Endothelial cell of umbilical vein (primary cell): ENCODE measurements at regions not wholly inside any gene's neighbourhood (a gene's known extent, or its start where the extent isn't known, plus 50 kb on each side); places are given as distances from the start of the nearest gene placed in this dataset.

ENCODE experiments used
- EZH2 ChIP-seq: IDR thresholded peaks from 2 replicates; pipeline ENCODE4 v1.6.1; 2012; ENCODE audit warnings: borderline replicate concordance, low read depth, mild to moderate bottlenecking, moderate library complexity, low read length, inconsistent platforms; ENCODE audit not compliant: severe bottlenecking
- FOS ChIP-seq: IDR thresholded peaks from 2 replicates; pipeline ENCODE4 v1.6.1; 2011; ENCODE audit warnings: mild to moderate bottlenecking, low read length, moderate library complexity, borderline replicate concordance; ENCODE audit not compliant: insufficient read depth
- GATA2 ChIP-seq: IDR thresholded peaks from 2 replicates; pipeline ENCODE4 v1.7.0; 2011; ENCODE audit warnings: low read depth, mild to moderate bottlenecking, moderate library complexity, mixed read lengths, low read length; ENCODE audit not compliant: insufficient read length, insufficient read depth
- JUN ChIP-seq: IDR thresholded peaks from 2 replicates; pipeline ENCODE4 v1.6.1; 2011; ENCODE audit warnings: borderline replicate concordance, low read depth; ENCODE audit not compliant: insufficient read length, insufficient read depth
- MYC ChIP-seq: IDR thresholded peaks from one replicate; pipeline ENCODE4 v1.6.1; 2011; ENCODE audit warnings: mild to moderate bottlenecking, low read depth, low read length
- POLR2A ChIP-seq: IDR thresholded peaks from 2 replicates; pipeline ENCODE4 v1.6.1; 2012; ENCODE audit warnings: low read depth, mild to moderate bottlenecking, control low read depth, low read length
- POLR2AphosphoS5 ChIP-seq: IDR thresholded peaks from 2 replicates; pipeline ENCODE4 v1.6.1; 2012; ENCODE audit warnings: low read depth, mild to moderate bottlenecking, control low read depth, low read length, moderate library complexity; ENCODE audit not compliant: insufficient read depth
- TF ChIP-seq, protein P1 (sequence below), 2 donors: IDR thresholded peaks; 1 replicate in 1 of 2; 2 replicates in 1 of 2; pipeline ENCODE4 v1.5.1; 2011; ENCODE audit warnings: low read length in 2 of 2, mild to moderate bottlenecking in 2 of 2, moderate library complexity in 2 of 2, control low read depth in 1 of 2, inconsistent platforms in 1 of 2, low read depth in 1 of 2; ENCODE audit not compliant: insufficient read depth in 1 of 2; ENCODE audit errors: extremely low read depth in 1 of 2
- TF ChIP-seq, protein P2 (sequence below): IDR thresholded peaks from 2 replicates; pipeline ENCODE4 v1.6.1; 2011; ENCODE audit not compliant: insufficient read depth, insufficient read length

DNA sequence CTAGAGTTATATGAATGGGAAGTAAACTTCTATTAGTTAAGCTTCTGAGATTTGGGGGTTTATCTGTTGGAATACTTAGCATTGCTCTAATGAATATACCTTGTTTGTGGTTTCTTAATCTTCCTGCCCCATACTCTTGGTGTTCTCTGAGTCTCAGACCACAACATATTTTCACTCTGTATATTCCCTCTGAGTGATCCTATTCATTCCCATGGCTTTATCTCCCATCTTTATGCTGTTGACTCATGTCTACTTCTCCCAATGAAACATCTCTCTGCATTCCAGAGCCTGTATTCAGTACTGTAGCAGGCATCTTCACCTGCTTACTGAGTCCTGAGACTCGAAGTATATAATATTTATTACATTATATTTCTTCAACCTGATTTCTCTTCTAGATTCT is 283.7 kb upstream of the MAP3K7 start:
- TF ChIP-seq POLR2A: no peak
- TF ChIP-seq, protein P1, sequence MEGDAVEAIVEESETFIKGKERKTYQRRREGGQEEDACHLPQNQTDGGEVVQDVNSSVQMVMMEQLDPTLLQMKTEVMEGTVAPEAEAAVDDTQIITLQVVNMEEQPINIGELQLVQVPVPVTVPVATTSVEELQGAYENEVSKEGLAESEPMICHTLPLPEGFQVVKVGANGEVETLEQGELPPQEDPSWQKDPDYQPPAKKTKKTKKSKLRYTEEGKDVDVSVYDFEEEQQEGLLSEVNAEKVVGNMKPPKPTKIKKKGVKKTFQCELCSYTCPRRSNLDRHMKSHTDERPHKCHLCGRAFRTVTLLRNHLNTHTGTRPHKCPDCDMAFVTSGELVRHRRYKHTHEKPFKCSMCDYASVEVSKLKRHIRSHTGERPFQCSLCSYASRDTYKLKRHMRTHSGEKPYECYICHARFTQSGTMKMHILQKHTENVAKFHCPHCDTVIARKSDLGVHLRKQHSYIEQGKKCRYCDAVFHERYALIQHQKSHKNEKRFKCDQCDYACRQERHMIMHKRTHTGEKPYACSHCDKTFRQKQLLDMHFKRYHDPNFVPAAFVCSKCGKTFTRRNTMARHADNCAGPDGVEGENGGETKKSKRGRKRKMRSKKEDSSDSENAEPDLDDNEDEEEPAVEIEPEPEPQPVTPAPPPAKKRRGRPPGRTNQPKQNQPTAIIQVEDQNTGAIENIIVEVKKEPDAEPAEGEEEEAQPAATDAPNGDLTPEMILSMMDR (IDR thresholded peaks at IDR 0.05; ENCODE audit: extremely low read depth in 1 of 2, insufficient read depth in 1 of 2, low read depth in 1 of 2, low read length in 2 of 2): no peak
- no peak for TF ChIP-seq POLR2AphosphoS5
- TF ChIP-seq MYC: no peak
- TF ChIP-seq, protein P2, sequence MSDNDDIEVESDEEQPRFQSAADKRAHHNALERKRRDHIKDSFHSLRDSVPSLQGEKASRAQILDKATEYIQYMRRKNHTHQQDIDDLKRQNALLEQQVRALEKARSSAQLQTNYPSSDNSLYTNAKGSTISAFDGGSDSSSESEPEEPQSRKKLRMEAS: no peak
- TF ChIP-seq EZH2: no peak
- no peak for TF ChIP-seq FOS
- TF ChIP-seq JUN: no peak
- TF ChIP-seq GATA2: no peak
